Testis (tissue), 2 donors: ENCODE measurements at regions not wholly inside any gene's neighbourhood (a gene's known extent, or its start where the extent isn't known, plus 50 kb on each side); places are given as distances from the start of the nearest gene placed in this dataset.

Source experiments
- CTCF ChIP-seq, 3 experiments: fragments of 450-650 bp in 2 of 3; fragments of 200-600 bp in 1 of 3; sonication (generic) in 1 of 3; IDR thresholded peaks; one replicate each; pipeline ENCODE4 v1.5.1; 2016 to 2019; ENCODE audit warnings: antibody characterized with exemption in 3 of 3, mild to moderate bottlenecking in 2 of 3, moderate library complexity in 1 of 3
- POLR2A ChIP-seq: fragments of 450-650 bp; IDR thresholded peaks from one replicate; pipeline ENCODE4 v1.6.1; 2017; ENCODE audit warnings: antibody characterized with exemption, mild to moderate bottlenecking, moderate library complexity

- TF ChIP-seq CTCF (IDR thresholded peaks at IDR 0.05) = no peak
- TF ChIP-seq POLR2A = no peak
Observed at GRCh38 chr20:52267418-52267817, 75.8 kb upstream of the ZFP64 start.
